GM12878 (cell line): ENCODE measurements at regions not wholly inside any gene's neighbourhood (a gene's known extent, or its start where the extent isn't known, plus 50 kb on each side); places are given as distances from the start of the nearest gene placed in this dataset.

Experiments used
- FOS ChIP-seq: IDR thresholded peaks from 3 replicates; pipeline ENCODE4 v1.6.1; 2011; ENCODE audit warnings: borderline replicate concordance; ENCODE audit not compliant: insufficient read length; ENCODE audit errors: extremely low read depth
- IKZF1 ChIP-seq: fragments of 450-650 bp; conservative IDR thresholded peaks from 2 replicates; pipeline ENCODE4 v1.6.1; 2017; ENCODE audit warnings: antibody characterized with exemption, mild to moderate bottlenecking
- RB1 ChIP-seq: fragments of 450-650 bp; formaldehyde crosslinking; IDR thresholded peaks from 2 replicates; pipeline ENCODE4 v1.6.1; 2017; ENCODE audit warnings: mild to moderate bottlenecking, borderline replicate concordance
- TAF1 ChIP-seq: IDR thresholded peaks from 2 replicates; pipeline ENCODE4 v1.6.1; 2011; ENCODE audit warnings: mild to moderate bottlenecking, low read depth, low read length, borderline replicate concordance
- TF ChIP-seq, protein P1 (sequence below), 3 experiments: IDR thresholded peaks in 2 of 3; conservative IDR thresholded peaks in 1 of 3; 2 replicates each; pipeline ENCODE4 v1.5.1; 2011; ENCODE audit warnings: low read depth in 3 of 3, low read length in 3 of 3, mild to moderate bottlenecking in 3 of 3, control low read depth in 2 of 3, moderate library complexity in 2 of 3, inconsistent platforms in 1 of 3, mixed read lengths in 1 of 3; ENCODE audit not compliant: control insufficient read depth in 2 of 3, insufficient read depth in 1 of 3; ENCODE audit errors: extremely low read depth in 1 of 3
- TF ChIP-seq, protein P2 (sequence below): fragments of 450-650 bp; IDR thresholded peaks from 2 replicates; pipeline ENCODE4 v1.6.1; 2018; ENCODE audit warnings: mild to moderate bottlenecking, low read depth, moderate library complexity; ENCODE audit not compliant: partially characterized antibody
- TF ChIP-seq, protein P3 (sequence below): fragments of 450-650 bp; IDR thresholded peaks from 2 replicates; pipeline ENCODE4 v1.6.1; 2017; ENCODE audit warnings: mild to moderate bottlenecking, low read depth, inconsistent platforms; ENCODE audit not compliant: poor library complexity, severe bottlenecking

DNA sequence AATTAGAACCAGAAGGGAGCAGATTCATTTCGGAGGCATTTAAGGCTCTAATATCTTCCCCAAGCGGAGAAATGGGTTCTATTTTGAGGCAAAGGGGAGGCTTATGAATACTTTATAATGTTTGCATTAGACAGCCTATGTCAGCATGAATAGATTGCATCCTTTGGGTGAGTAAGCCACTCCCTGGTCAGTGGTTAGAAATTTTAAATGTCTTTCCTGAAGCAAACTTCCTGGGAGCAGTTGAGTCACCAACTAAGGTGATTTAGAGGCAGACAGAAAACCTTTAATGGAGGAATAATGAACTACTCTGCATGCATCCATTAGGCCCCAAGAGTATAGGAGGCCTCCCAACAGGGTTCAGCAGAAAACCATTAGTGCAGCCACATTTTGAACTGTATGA lies 204.9 kb downstream of the ELAVL2 start:
- TF ChIP-seq, protein P1, sequence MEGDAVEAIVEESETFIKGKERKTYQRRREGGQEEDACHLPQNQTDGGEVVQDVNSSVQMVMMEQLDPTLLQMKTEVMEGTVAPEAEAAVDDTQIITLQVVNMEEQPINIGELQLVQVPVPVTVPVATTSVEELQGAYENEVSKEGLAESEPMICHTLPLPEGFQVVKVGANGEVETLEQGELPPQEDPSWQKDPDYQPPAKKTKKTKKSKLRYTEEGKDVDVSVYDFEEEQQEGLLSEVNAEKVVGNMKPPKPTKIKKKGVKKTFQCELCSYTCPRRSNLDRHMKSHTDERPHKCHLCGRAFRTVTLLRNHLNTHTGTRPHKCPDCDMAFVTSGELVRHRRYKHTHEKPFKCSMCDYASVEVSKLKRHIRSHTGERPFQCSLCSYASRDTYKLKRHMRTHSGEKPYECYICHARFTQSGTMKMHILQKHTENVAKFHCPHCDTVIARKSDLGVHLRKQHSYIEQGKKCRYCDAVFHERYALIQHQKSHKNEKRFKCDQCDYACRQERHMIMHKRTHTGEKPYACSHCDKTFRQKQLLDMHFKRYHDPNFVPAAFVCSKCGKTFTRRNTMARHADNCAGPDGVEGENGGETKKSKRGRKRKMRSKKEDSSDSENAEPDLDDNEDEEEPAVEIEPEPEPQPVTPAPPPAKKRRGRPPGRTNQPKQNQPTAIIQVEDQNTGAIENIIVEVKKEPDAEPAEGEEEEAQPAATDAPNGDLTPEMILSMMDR (IDR thresholded peaks at IDR 0.05 in 2 of 3, conservative IDR thresholded peaks at IDR 0.05 in 1 of 3; ENCODE audit: control insufficient read depth in 2 of 3, extremely low read depth in 1 of 3, insufficient read depth in 1 of 3, low read depth in 3 of 3, low read length in 3 of 3), result no peak
- TF ChIP-seq, protein P2, sequence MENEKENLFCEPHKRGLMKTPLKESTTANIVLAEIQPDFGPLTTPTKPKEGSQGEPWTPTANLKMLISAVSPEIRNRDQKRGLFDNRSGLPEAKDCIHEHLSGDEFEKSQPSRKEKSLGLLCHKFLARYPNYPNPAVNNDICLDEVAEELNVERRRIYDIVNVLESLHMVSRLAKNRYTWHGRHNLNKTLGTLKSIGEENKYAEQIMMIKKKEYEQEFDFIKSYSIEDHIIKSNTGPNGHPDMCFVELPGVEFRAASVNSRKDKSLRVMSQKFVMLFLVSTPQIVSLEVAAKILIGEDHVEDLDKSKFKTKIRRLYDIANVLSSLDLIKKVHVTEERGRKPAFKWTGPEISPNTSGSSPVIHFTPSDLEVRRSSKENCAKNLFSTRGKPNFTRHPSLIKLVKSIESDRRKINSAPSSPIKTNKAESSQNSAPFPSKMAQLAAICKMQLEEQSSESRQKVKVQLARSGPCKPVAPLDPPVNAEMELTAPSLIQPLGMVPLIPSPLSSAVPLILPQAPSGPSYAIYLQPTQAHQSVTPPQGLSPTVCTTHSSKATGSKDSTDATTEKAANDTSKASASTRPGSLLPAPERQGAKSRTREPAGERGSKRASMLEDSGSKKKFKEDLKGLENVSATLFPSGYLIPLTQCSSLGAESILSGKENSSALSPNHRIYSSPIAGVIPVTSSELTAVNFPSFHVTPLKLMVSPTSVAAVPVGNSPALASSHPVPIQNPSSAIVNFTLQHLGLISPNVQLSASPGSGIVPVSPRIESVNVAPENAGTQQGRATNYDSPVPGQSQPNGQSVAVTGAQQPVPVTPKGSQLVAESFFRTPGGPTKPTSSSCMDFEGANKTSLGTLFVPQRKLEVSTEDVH, result no peak
- TF ChIP-seq FOS (no peak), IKZF1 (no peak), RB1 (no peak), TAF1 (no peak)
- TF ChIP-seq, protein P3, sequence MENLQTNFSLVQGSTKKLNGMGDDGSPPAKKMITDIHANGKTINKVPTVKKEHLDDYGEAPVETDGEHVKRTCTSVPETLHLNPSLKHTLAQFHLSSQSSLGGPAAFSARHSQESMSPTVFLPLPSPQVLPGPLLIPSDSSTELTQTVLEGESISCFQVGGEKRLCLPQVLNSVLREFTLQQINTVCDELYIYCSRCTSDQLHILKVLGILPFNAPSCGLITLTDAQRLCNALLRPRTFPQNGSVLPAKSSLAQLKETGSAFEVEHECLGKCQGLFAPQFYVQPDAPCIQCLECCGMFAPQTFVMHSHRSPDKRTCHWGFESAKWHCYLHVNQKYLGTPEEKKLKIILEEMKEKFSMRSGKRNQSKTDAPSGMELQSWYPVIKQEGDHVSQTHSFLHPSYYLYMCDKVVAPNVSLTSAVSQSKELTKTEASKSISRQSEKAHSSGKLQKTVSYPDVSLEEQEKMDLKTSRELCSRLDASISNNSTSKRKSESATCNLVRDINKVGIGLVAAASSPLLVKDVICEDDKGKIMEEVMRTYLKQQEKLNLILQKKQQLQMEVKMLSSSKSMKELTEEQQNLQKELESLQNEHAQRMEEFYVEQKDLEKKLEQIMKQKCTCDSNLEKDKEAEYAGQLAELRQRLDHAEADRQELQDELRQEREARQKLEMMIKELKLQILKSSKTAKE, result no peak
